Fibroblast of lung (primary cell): ENCODE measurements at regions not wholly inside any gene's neighbourhood (a gene's known extent, or its start where the extent isn't known, plus 50 kb on each side); places are given as distances from the start of the nearest gene placed in this dataset.

ENCODE experiments used
- DNase-seq, 2 donors: peaks; one replicate each; pipeline versions ENCODE4 v3.0.0 to v3.0.0-alpha.2; 2010; ENCODE audit warnings: low read depth in 2 of 2
- H2AFZ ChIP-seq: 2 replicates; pipeline ENCODE4 v1.5.1; 2012; ENCODE audit warnings: low read length, control low read depth, inconsistent platforms
- H3K27ac ChIP-seq: 2 replicates; pipeline ENCODE4 v1.5.1; 2011; ENCODE audit warnings: low read length, control low read depth; ENCODE audit not compliant: insufficient read depth
- H3K27me3 ChIP-seq: 2 replicates; pipeline ENCODE4 v1.5.1; 2011; ENCODE audit warnings: mild to moderate bottlenecking, low read length; ENCODE audit not compliant: control insufficient read depth, insufficient read depth
- H3K36me3 ChIP-seq: 2 replicates; pipeline ENCODE4 v1.5.1; 2011; ENCODE audit warnings: low read length; ENCODE audit not compliant: control insufficient read depth, insufficient read depth
- H3K4me1 ChIP-seq: 2 replicates; pipeline ENCODE4 v1.5.1; 2011; ENCODE audit warnings: low read length; ENCODE audit not compliant: control insufficient read depth, insufficient read depth; ENCODE audit errors: extremely low read depth
- H3K4me2 ChIP-seq: 2 replicates; pipeline ENCODE4 v1.5.1; 2011; ENCODE audit warnings: low read length, control low read depth; ENCODE audit not compliant: insufficient read depth; ENCODE audit errors: extremely low read depth
- H3K4me3 ChIP-seq, 4 experiments: fragments of 200-600 bp in 1 of 4; sonication (generic) in 1 of 4; replicated peaks in 1 of 4; 2 replicates each; pipeline ENCODE4 v1.5.1; 2011 to 2016; ENCODE audit warnings: low read length in 4 of 4, low read depth in 3 of 4, mild to moderate bottlenecking in 3 of 4, control low read depth in 2 of 4, inconsistent platforms in 1 of 4, mixed read lengths in 1 of 4; ENCODE audit not compliant: insufficient read depth in 1 of 4; ENCODE audit errors: control extremely low read depth in 1 of 4
- H3K79me2 ChIP-seq: 2 replicates; pipeline ENCODE4 v1.5.1; 2012; ENCODE audit warnings: mild to moderate bottlenecking, low read length, inconsistent platforms; ENCODE audit not compliant: control insufficient read depth, insufficient read depth
- H3K9ac ChIP-seq: 2 replicates; pipeline ENCODE4 v1.5.1; 2011; ENCODE audit warnings: mild to moderate bottlenecking, low read length, control low read depth; ENCODE audit not compliant: insufficient read depth
- H3K9me3 ChIP-seq: 2 replicates; pipeline ENCODE4 v1.5.1; 2012; ENCODE audit warnings: low read depth, low read length; ENCODE audit not compliant: control insufficient read depth, insufficient read depth
- H4K20me1 ChIP-seq: 2 replicates; pipeline ENCODE4 v1.5.1; 2011; ENCODE audit warnings: low read length; ENCODE audit not compliant: control insufficient read depth, insufficient read depth; ENCODE audit errors: extremely low read depth
- CTCF ChIP-seq, 2 donors: IDR thresholded peaks in 1 of 2; conservative IDR thresholded peaks in 1 of 2; 1 replicate in 1 of 2; 2 replicates in 1 of 2; pipeline ENCODE4 v1.5.1; 2011 to 2012; ENCODE audit warnings: low read length in 2 of 2, control low read depth in 1 of 2, inconsistent platforms in 1 of 2, low read depth in 1 of 2, mild to moderate bottlenecking in 1 of 2
- EZH2 ChIP-seq: IDR thresholded peaks from 2 replicates; pipeline ENCODE4 v1.5.1; 2012; ENCODE audit warnings: low read length, control low read depth, mild to moderate bottlenecking; ENCODE audit errors: missing control alignments

DNA sequence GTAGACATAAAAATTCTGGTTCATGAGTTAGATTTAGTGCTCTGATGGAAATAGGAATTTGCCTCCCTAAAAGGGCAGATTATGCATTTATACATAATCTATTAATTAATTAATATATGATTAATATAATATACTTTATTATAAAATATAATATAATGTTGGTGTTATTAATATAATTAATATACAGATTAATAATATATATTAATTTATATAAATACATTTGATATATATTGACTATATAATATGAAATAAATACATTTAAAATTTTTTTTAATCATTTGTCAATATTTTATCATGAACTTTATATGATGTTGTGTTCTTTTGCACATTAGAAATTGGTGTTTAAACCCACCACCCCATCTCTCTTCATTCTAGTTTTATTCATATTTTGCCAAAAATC is 652.1 kb upstream of the ZNF804A start:
- H4K20me1 ChIP-seq, result no peaks in the 10 kb centered on the region
- H3K9me3 ChIP-seq, result no peaks in the 10 kb centered on the region
- no peaks in the 10 kb centered on the region for H3K27me3 ChIP-seq
- H3K4me1 ChIP-seq, result no peaks in the 10 kb centered on the region
- no peak overlapping the region for H3K27ac ChIP-seq
- no peak overlapping the region for H3K9ac ChIP-seq
- no peak for TF ChIP-seq CTCF (conservative IDR thresholded peaks at IDR 0.05 in 1 of 2, IDR thresholded peaks at IDR 0.05 in 1 of 2; ENCODE audit: low read depth in 1 of 2, low read length in 2 of 2)
- TF ChIP-seq EZH2, result no peak
- no peak overlapping the region for H3K4me3 ChIP-seq
- H3K4me2 ChIP-seq, result no peak overlapping the region
- H3K79me2 ChIP-seq, result no peaks in the 10 kb centered on the region
- H3K36me3 ChIP-seq, result no peaks in the 10 kb centered on the region
- no peak overlapping the region for H2AFZ ChIP-seq
- DNase-seq, result no peak

DNA sequence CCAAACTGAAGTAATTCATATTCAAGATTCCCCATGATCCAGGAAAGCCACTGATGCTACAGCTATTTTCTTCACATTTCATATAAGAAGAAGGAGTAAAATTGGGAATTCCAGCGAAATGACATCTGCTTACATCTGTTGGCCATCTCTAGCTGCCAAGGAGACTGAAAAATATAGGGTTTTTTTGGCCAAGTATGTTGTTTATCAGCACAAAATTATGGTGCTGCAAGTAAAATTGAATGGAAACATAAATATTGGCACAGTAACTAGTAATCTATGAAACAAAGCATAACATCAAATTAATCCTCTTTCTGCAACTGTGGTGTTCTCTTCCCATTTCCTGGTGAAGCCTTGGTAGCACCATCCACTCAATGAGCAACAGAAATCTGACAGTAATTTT is 649.5 kb upstream of the ZNF804A start:
- Histone ChIP-seq H3K79me2 (no peaks in the 10 kb centered on the region), H3K9me3 (no peaks in the 10 kb centered on the region), H3K27ac (no peak overlapping the region), H4K20me1 (no peaks in the 10 kb centered on the region), H3K27me3 (no peaks in the 10 kb centered on the region), H3K36me3 (no peaks in the 10 kb centered on the region), H3K4me2 (no peak overlapping the region), H2AFZ (no peak overlapping the region), H3K9ac (no peak overlapping the region), H3K4me1 (no peaks in the 10 kb centered on the region), H3K4me3 (no peak overlapping the region)
- peak in 1 of 2 donors; percentile 17 for DNase-seq
- TF ChIP-seq CTCF (conservative IDR thresholded peaks at IDR 0.05 in 1 of 2, IDR thresholded peaks at IDR 0.05 in 1 of 2; ENCODE audit: low read depth in 1 of 2, low read length in 2 of 2) (no peak), EZH2 (no peak)

GRCh38 chr2:183950673-183951072 is 647.7 kb upstream of the ZNF804A start:
- Histone ChIP-seq H3K9ac (no peak overlapping the region), H2AFZ (no peak overlapping the region), H3K4me2 (no peak overlapping the region), H3K4me1 (no peaks in the 10 kb centered on the region), H3K79me2 (no peaks in the 10 kb centered on the region), H3K27me3 (no peaks in the 10 kb centered on the region), H3K9me3 (no peaks in the 10 kb centered on the region), H3K36me3 (no peaks in the 10 kb centered on the region), H3K27ac (no peak overlapping the region), H4K20me1 (no peaks in the 10 kb centered on the region), H3K4me3 (no peak overlapping the region)
- DNase-seq, result peak; percentile 2 to 18
- TF ChIP-seq CTCF (conservative IDR thresholded peaks at IDR 0.05 in 1 of 2, IDR thresholded peaks at IDR 0.05 in 1 of 2; ENCODE audit: low read depth in 1 of 2, low read length in 2 of 2) (no peak), EZH2 (no peak)
